Spleen (tissue), 11 donors: ENCODE measurements at regions not wholly inside any gene's neighbourhood (a gene's known extent, or its start where the extent isn't known, plus 50 kb on each side); places are given as distances from the start of the nearest gene placed in this dataset.
"Not testable (repeated sequence)": the region's sequence is repeated elsewhere in the genome, so short reads cannot be mapped to it uniquely, and the experiment has no call there.

Experiments used
- DNase-seq: peaks from one replicate; pipeline ENCODE4 v3.0.0-alpha.2; 2020
- H3K27ac ChIP-seq, 8 donors: fragments of 200-600 bp; sonication (generic) in 7 of 8; 1 replicate in 4 of 8; 2 replicates in 4 of 8; pipeline versions ENCODE4 v1.5.0 to v1.8.0; 2016 to 2021; ENCODE audit warnings: inconsistent platforms in 4 of 8, mild to moderate bottlenecking in 4 of 8, moderate library complexity in 1 of 8
- H3K27me3 ChIP-seq, 7 donors: fragments of 200-600 bp; sonication (generic) in 6 of 7; replicated peaks in 1 of 7; 1 replicate in 4 of 7; 2 replicates in 3 of 7; pipeline versions ENCODE4 v1.5.0 to v1.8.0; 2016 to 2021; ENCODE audit warnings: inconsistent platforms in 3 of 7, mild to moderate bottlenecking in 1 of 7
- H3K36me3 ChIP-seq, 6 donors: fragments of 200-600 bp; sonication (generic) in 5 of 6; 1 replicate in 4 of 6; 2 replicates in 2 of 6; pipeline versions ENCODE4 v1.5.0 to v1.8.0; 2016 to 2021; ENCODE audit warnings: inconsistent platforms in 2 of 6
- H3K4me1 ChIP-seq, 6 donors: fragments of 200-600 bp; sonication (generic) in 5 of 6; 1 replicate in 3 of 6; 2 replicates in 3 of 6; pipeline versions ENCODE4 v1.5.0 to v1.8.0; 2016 to 2021; ENCODE audit warnings: inconsistent platforms in 3 of 6
- H3K4me3 ChIP-seq, 8 donors: fragments of 200-600 bp; sonication (generic) in 7 of 8; 1 replicate in 4 of 8; 2 replicates in 4 of 8; pipeline versions ENCODE4 v1.5.0 to v1.8.0; 2016 to 2021; ENCODE audit warnings: inconsistent platforms in 4 of 8, mild to moderate bottlenecking in 4 of 8, moderate library complexity in 2 of 8
- H3K9me3 ChIP-seq, 8 donors: fragments of 200-600 bp; sonication (generic) in 7 of 8; 1 replicate in 4 of 8; 2 replicates in 4 of 8; pipeline versions ENCODE4 v1.5.0 to v1.8.0; 2016 to 2021; ENCODE audit warnings: inconsistent platforms in 4 of 8
- POLR2A ChIP-seq, 3 donors: fragments of 450-650 bp; IDR thresholded peaks; one replicate each; pipeline ENCODE4 v1.5.1; 2017; ENCODE audit warnings: antibody characterized with exemption in 3 of 3, mild to moderate bottlenecking in 1 of 3
- POLR2AphosphoS5 ChIP-seq, 3 donors: sonication (generic); formaldehyde crosslinking; IDR thresholded peaks; one replicate each; pipeline ENCODE4 v1.5.1; 2017; ENCODE audit warnings: antibody characterized with exemption in 3 of 3
- WGBS, 5 donors: extraction: QIAGEN DNeasy Blood & Tissue Kit in 3 of 5; methylation state at CpG; one replicate each; pipeline versions ENCODE4 v1.1.5 to v1.1.7; 2013 to 2018; 5-methylcytosine and 5-hydroxymethylcytosine counted together
- intact Hi-C: fragments of 100-400 bp; cut with DNase I; formaldehyde crosslinking; loops from one replicate; pipeline ENCODE4 v1.15.0; 2023; ENCODE audit warnings: low total_unique reads
- TF ChIP-seq, protein P1 (sequence below), 11 experiments: fragments of 200-600 bp in 7 of 11; fragments of 450-650 bp in 4 of 11; sonication (generic) in 4 of 11; IDR thresholded peaks in 8 of 11; conservative IDR thresholded peaks in 3 of 11; 1 replicate in 7 of 11; 2 replicates in 4 of 11; pipeline versions ENCODE4 v1.4.0 to v1.8.0; 2016 to 2021; ENCODE audit warnings: antibody characterized with exemption in 11 of 11, inconsistent platforms in 4 of 11, mild to moderate bottlenecking in 1 of 11
- donor health status: healthy with polysubstance abuse.
- donor health status: DM: no; HTN: no; CAD: no; lungs with moderate emphysema.
- donor health status: DM: no; HTN: no; CAD: no.
- donor health status: Bipolar disorder and iron deficiency.
- donor health status: healthy.
- donor health status: DM: no; HTN: no; CAD: no.
- donor health status: DM: yes; HTN: yes; CAD: no.

DNA sequence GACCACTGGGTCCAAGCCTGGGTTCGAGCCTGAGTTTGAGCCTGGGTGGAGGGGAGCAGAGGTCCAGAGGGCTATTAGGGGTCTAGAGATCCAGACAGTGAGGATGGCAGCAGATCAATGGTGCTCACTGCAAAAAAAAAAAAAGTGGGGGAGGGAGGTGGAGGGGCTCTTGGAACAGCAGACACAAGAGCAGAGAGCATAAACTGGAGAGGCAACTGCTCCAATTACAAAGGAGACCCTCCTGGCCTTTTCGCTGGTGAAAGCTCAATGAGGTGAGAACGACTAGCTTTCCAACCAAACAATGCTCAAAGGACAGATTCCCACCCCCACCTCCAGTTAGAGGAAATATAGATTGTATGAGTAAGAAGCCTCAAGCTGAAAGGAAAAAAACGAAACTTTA, 124.2 kb upstream of the TSPAN8 start:
- Histone ChIP-seq H3K36me3 (no peaks in the 10 kb centered on the region), H3K4me1 (no peaks in the 10 kb centered on the region), H3K27ac (no peak overlapping the region), H3K9me3 (peaks cover 0 to 4% (median 0%) of the 10 kb centered on the region in 8 donors), H3K27me3 (no peaks in the 10 kb centered on the region), H3K4me3 (no peak overlapping the region)
- no peak for DNase-seq
- 58 to 76% (median 67%) methylated on average over 4 of the region's 4 CpGs for WGBS, 5 donors
- TF ChIP-seq POLR2A (IDR thresholded peaks at IDR 0.05) (no peak), POLR2AphosphoS5 (IDR thresholded peaks at IDR 0.05) (no peak)
- intact Hi-C loops: no loop called here

DNA sequence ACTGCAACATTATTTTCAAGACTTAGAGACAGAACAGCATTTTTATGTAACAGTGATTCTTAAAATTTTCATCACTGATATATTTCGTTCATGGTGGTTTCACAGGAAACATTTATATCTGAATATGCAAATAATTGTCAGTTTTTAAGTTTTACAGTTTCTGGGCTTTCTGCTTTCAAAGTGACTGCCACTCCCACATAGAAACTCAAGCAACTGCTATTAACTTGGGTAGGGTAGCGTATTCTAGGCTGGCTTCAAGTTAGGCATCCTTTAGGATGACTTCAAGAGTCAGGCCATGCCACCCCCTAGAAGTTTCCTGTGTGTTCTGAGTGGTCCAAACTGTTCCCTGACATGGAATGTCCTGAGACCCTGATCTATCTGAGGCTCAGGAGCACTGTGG, 123.6 kb upstream of the TSPAN8 start:
- Histone ChIP-seq H3K36me3 (no peaks in the 10 kb centered on the region), H3K27me3 (no peaks in the 10 kb centered on the region), H3K9me3 (peaks cover 0 to 4% (median 0%) of the 10 kb centered on the region in 8 donors), H3K4me3 (no peak overlapping the region), H3K27ac (no peak overlapping the region), H3K4me1 (no peaks in the 10 kb centered on the region)
- TF ChIP-seq POLR2AphosphoS5 (IDR thresholded peaks at IDR 0.05) (no peak), POLR2A (IDR thresholded peaks at IDR 0.05) (no peak)
- TF ChIP-seq, protein P1, sequence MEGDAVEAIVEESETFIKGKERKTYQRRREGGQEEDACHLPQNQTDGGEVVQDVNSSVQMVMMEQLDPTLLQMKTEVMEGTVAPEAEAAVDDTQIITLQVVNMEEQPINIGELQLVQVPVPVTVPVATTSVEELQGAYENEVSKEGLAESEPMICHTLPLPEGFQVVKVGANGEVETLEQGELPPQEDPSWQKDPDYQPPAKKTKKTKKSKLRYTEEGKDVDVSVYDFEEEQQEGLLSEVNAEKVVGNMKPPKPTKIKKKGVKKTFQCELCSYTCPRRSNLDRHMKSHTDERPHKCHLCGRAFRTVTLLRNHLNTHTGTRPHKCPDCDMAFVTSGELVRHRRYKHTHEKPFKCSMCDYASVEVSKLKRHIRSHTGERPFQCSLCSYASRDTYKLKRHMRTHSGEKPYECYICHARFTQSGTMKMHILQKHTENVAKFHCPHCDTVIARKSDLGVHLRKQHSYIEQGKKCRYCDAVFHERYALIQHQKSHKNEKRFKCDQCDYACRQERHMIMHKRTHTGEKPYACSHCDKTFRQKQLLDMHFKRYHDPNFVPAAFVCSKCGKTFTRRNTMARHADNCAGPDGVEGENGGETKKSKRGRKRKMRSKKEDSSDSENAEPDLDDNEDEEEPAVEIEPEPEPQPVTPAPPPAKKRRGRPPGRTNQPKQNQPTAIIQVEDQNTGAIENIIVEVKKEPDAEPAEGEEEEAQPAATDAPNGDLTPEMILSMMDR (IDR thresholded peaks at IDR 0.05 in 8 of 11, conservative IDR thresholded peaks at IDR 0.05 in 3 of 11): no peak
- intact Hi-C loops: no loop called here
- DNase-seq: no peak
- WGBS, 5 donors: 63 to 76% (median 72%) methylated on average over 2 of the region's 2 CpGs

DNA sequence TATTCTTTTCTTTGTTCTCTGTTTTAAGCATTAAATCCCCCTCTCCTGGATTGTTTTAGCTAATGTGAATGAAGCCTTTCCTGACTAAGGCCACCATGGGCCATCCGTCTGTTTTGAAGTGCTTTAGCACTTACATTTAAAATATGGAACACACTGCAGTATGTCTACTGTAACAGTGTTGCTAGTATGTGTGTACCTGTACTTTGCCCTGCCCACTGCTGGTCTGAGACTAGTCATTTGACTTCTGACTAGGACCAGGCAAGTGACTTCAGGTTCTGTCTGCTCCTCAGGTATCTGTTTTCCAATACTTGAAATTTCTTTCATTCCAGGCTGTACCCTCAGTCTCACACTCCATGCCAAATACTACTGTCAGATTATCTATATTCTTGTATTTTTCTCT, 120.1 kb upstream of the TSPAN8 start:
- TF ChIP-seq POLR2AphosphoS5 (IDR thresholded peaks at IDR 0.05) (no peak), POLR2A (IDR thresholded peaks at IDR 0.05) (no peak)
- TF ChIP-seq, protein P1 (IDR thresholded peaks at IDR 0.05 in 8 of 11, conservative IDR thresholded peaks at IDR 0.05 in 3 of 11): no peak
- H3K9me3 ChIP-seq: no peaks in the 10 kb centered on the region
- no peak overlapping the region for H3K27ac ChIP-seq
- intact Hi-C loops: no loop called here
- no peak overlapping the region for H3K4me3 ChIP-seq
- H3K4me1 ChIP-seq: no peaks in the 10 kb centered on the region
- no peaks in the 10 kb centered on the region for H3K36me3 ChIP-seq
- 87 to 97% (median 94%) methylated on average over 1 of the region's 1 CpG for WGBS, 5 donors
- no peaks in the 10 kb centered on the region for H3K27me3 ChIP-seq
- no peak for DNase-seq

DNA sequence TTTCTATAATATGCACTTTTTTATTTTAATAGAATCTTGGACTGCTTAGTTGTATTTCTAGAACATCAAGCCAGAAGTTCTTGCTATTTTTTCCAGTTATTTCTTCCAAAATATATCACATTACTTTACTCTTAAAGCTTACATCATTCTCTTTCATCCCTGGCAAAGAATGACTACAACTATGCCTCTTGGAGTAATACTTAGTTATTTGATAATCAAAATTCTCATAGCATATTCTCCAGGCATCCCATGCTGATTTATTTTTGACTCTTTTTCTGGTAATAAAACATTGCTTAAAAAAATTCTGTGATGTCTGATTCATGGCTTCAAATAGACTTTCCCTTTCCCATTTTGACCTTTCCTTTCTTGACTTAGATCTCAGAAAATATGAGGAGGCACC, 118.7 kb upstream of the TSPAN8 start:
- Histone ChIP-seq H3K9me3 (no peaks in the 10 kb centered on the region), H3K27me3 (no peaks in the 10 kb centered on the region), H3K4me1 (no peaks in the 10 kb centered on the region), H3K36me3 (no peaks in the 10 kb centered on the region), H3K27ac (no peak overlapping the region), H3K4me3 (no peak overlapping the region)
- intact Hi-C loops: no loop called here
- TF ChIP-seq POLR2AphosphoS5 (IDR thresholded peaks at IDR 0.05): no peak
- TF ChIP-seq POLR2A (IDR thresholded peaks at IDR 0.05): no peak
- DNase-seq: no peak

DNA sequence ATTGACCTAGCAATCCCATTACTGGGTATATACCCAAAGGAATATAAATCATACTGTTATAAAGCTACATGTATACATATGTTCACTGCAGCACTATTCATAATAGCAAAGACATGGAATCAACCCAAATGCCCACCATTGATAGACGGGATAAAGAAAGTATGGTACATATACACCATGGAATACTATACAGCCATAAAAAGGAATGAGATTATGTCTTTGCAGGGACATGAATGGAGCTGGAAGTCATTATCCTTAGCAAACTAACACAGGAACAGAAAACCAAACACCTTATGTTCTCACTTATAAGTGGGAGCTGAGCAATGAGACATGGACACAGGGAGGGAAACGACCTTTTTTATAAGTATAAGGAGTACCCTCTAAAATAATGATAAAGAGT, 113.0 kb upstream of the TSPAN8 start:
- H3K4me3 ChIP-seq, intact Hi-C loops: not testable (repeated sequence)
- WGBS, 5 donors: 77 to 87% (median 82%) methylated on average over 2 of the region's 2 CpGs

DNA sequence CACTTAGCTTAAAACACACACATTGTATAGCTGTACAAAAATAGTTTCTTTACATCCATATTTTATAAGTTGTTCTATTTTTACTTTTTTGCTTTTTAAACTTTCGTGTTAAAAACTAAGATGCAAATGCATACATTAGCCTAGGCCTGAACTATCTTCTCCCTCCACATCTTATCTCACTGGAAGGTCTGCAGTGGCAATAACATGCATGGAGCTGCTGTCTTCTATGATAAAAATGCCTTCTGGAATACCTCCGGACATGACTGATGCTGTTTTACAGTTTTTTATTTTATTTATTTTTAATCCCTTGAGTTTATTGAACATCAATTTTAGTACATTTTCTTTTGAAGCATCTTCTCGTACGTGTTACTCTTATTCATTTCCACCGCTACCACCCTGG, 112.3 kb upstream of the TSPAN8 start:
- Histone ChIP-seq H3K4me3 (no peak overlapping the region), H3K27me3 (no peaks in the 10 kb centered on the region), H3K9me3 (peaks cover 0 to 7% (median 0%) of the 10 kb centered on the region in 8 donors), H3K4me1 (no peaks in the 10 kb centered on the region), H3K27ac (no peak overlapping the region), H3K36me3 (no peaks in the 10 kb centered on the region)
- WGBS, 5 donors: 86 to 92% (median 89%) methylated on average over 5 of the region's 5 CpGs
- DNase-seq: no peak
- intact Hi-C loops: no loop called here
- TF ChIP-seq, protein P1 (IDR thresholded peaks at IDR 0.05 in 8 of 11, conservative IDR thresholded peaks at IDR 0.05 in 3 of 11): no peak
- TF ChIP-seq POLR2A (IDR thresholded peaks at IDR 0.05): no peak
- TF ChIP-seq POLR2AphosphoS5 (IDR thresholded peaks at IDR 0.05): no peak

More for the DNA sequence above, 113.0 kb upstream of the TSPAN8 start:
- not testable (repeated sequence) for H3K27ac ChIP-seq, H3K27me3 ChIP-seq, H3K9me3 ChIP-seq, H3K4me1 ChIP-seq, H3K36me3 ChIP-seq, DNase-seq
